ENCODE measurements at regions not wholly inside any gene's neighbourhood (a gene's known extent, or its start where the extent isn't known, plus 50 kb on each side); places are given as distances from the start of the nearest gene placed in this dataset.

DNA sequence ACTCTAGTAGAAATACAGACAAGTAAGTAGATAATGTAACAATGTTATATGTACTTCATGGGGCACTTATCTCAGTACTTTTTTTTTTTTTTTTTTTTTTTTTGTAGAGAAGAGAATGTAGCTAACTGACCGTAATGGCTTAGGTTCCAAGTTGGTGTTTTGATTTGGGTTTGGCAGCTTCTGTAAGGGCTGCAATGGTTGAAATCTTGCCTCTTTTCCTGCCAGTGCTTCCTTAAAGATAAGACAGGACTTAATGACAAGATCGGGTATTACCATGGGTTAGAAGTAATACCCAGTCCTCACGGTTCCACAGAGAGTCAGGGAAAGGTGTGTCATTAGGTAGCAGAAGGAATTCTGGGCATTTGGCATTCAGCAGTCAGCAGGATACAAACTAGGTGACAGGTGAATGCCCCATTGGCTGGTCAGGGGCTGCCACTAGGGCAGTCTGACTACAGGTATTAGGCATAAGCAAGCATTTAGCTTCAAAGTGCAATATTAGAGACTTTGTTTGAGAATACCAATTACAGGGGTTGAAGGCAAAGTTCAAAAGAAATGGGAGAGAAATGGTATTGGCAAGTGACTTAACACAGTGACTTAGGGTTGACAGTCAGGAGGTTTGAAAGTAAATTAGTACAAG lies 189.4 kb upstream of the RND3 start:
- Histone ChIP-seq H3K4me2 (ENCODE audit: low read length) (no peak overlapping the region), H3K79me2 (ENCODE audit: insufficient read depth, low read length) (no peaks in the 10 kb centered on the region), H3K4me1 (ENCODE audit: insufficient read depth, low read length) (peaks cover 8% of the 10 kb centered on the region), H3K4me3 (ENCODE audit: insufficient read depth, low read depth, low read length) (no peak overlapping the region), H3K36me3 (ENCODE audit: insufficient read depth, low read length) (no peaks in the 10 kb centered on the region), H3K9ac (ENCODE audit: low read length) (no peak overlapping the region), H3K27ac (ENCODE audit: low read depth, low read length) (no peak overlapping the region), H4K20me1 (ENCODE audit: insufficient read depth, low read length) (no peaks in the 10 kb centered on the region), H3K27me3 (ENCODE audit: insufficient read depth, low read length) (no peaks in the 10 kb centered on the region), H3K9me3 (ENCODE audit: insufficient read depth, low read depth, low read length) (no peaks in the 10 kb centered on the region), H2AFZ (ENCODE audit: low read depth, low read length) (no peak overlapping the region)
- FAIRE-seq, result no peak
- Mint-ChIP-seq H3K36me3 (ENCODE audit: low read depth, unreplicated experiment) (no peaks in the 10 kb centered on the region), H3K9me3 (ENCODE audit: unreplicated experiment) (no peaks in the 10 kb centered on the region), H3K4me1 (ENCODE audit: low read depth, unreplicated experiment) (peaks cover 13% of the 10 kb centered on the region), H3K4me3 (ENCODE audit: unreplicated experiment) (no peak overlapping the region), H3K27ac (ENCODE audit: unreplicated experiment) (no peak overlapping the region), H3K27me3 (ENCODE audit: low read depth, unreplicated experiment) (no peaks in the 10 kb centered on the region)
- no peak for DNase-seq (ENCODE audit: low read depth)
- TF ChIP-seq, protein P1, sequence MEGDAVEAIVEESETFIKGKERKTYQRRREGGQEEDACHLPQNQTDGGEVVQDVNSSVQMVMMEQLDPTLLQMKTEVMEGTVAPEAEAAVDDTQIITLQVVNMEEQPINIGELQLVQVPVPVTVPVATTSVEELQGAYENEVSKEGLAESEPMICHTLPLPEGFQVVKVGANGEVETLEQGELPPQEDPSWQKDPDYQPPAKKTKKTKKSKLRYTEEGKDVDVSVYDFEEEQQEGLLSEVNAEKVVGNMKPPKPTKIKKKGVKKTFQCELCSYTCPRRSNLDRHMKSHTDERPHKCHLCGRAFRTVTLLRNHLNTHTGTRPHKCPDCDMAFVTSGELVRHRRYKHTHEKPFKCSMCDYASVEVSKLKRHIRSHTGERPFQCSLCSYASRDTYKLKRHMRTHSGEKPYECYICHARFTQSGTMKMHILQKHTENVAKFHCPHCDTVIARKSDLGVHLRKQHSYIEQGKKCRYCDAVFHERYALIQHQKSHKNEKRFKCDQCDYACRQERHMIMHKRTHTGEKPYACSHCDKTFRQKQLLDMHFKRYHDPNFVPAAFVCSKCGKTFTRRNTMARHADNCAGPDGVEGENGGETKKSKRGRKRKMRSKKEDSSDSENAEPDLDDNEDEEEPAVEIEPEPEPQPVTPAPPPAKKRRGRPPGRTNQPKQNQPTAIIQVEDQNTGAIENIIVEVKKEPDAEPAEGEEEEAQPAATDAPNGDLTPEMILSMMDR (IDR thresholded peaks at IDR 0.05; ENCODE audit: insufficient read depth, low read depth, low read length), result no peak
- no peak for TF ChIP-seq EZH2 (IDR thresholded peaks at IDR 0.05; ENCODE audit: insufficient read depth, low read length)

DNA sequence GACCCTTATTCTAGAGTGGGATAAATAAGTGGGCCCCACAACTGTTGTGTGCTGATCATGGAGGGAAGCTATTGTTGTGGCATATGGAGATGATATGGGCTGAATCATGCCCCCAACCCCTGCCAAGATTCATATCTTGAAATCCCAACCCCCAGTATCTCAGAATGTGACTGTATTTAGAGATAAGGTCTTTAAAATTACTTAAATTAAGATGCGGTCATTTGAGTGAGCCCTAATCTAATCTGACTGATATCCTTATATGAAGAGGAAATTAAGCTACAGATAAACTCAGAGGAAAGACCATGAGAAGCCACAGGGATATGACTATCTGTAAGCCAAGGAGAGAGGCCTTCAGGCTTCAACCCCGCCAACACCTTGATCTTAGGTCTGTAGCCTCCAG lies 188.3 kb upstream of the RND3 start:
- H3K27ac Mint-ChIP-seq (ENCODE audit: unreplicated experiment), result no peak overlapping the region
- H3K4me1 Mint-ChIP-seq (ENCODE audit: low read depth, unreplicated experiment), result peaks cover 9% of the 10 kb centered on the region
- Histone ChIP-seq H3K9me3 (ENCODE audit: insufficient read depth, low read depth, low read length) (no peaks in the 10 kb centered on the region), H2AFZ (ENCODE audit: low read depth, low read length) (no peak overlapping the region), H3K27ac (ENCODE audit: low read depth, low read length) (no peak overlapping the region), H3K9ac (ENCODE audit: low read length) (no peak overlapping the region), H4K20me1 (ENCODE audit: insufficient read depth, low read length) (no peaks in the 10 kb centered on the region), H3K4me2 (ENCODE audit: low read length) (no peak overlapping the region), H3K4me3 (ENCODE audit: insufficient read depth, low read depth, low read length) (no peak overlapping the region), H3K79me2 (ENCODE audit: insufficient read depth, low read length) (no peaks in the 10 kb centered on the region), H3K36me3 (ENCODE audit: insufficient read depth, low read length) (no peaks in the 10 kb centered on the region), H3K27me3 (ENCODE audit: insufficient read depth, low read length) (no peaks in the 10 kb centered on the region), H3K4me1 (ENCODE audit: insufficient read depth, low read length) (peaks cover 8% of the 10 kb centered on the region)
- H3K4me3 Mint-ChIP-seq (ENCODE audit: unreplicated experiment), result no peak overlapping the region
- TF ChIP-seq, protein P1 (IDR thresholded peaks at IDR 0.05; ENCODE audit: insufficient read depth, low read depth, low read length), result no peak
- no peak for TF ChIP-seq EZH2 (IDR thresholded peaks at IDR 0.05; ENCODE audit: insufficient read depth, low read length)
- DNase-seq (ENCODE audit: low read depth) (peak; percentile 14), FAIRE-seq (no peak)
- H3K9me3 Mint-ChIP-seq (ENCODE audit: unreplicated experiment), result no peaks in the 10 kb centered on the region
- no peaks in the 10 kb centered on the region for H3K36me3 Mint-ChIP-seq (ENCODE audit: low read depth, unreplicated experiment)
- no peaks in the 10 kb centered on the region for H3K27me3 Mint-ChIP-seq (ENCODE audit: low read depth, unreplicated experiment)

DNA sequence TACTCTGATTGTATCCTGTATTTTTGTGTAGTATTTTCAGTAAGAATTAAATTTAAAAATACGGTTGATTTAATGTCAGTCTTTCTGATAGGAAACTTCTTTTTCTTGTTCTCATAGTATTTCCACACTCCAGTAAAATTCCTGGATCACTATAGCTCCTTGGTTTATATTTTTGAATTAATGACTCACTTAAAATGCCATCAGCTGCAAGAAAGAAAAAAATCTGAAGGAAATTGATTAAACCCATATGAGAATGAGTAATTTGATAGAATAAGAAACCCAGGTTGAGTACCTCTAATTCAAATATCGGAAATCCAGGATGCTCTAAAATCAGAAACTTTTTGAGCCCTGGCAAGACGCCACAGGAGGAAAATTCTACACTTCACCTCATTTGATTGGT lies 186.8 kb upstream of the RND3 start:
- Histone ChIP-seq H3K27me3 (ENCODE audit: insufficient read depth, low read length) (no peaks in the 10 kb centered on the region), H3K9me3 (ENCODE audit: insufficient read depth, low read depth, low read length) (no peaks in the 10 kb centered on the region), H3K4me1 (ENCODE audit: insufficient read depth, low read length) (peaks cover 2% of the 10 kb centered on the region), H3K4me3 (ENCODE audit: insufficient read depth, low read depth, low read length) (no peak overlapping the region), H3K4me2 (ENCODE audit: low read length) (no peak overlapping the region), H2AFZ (ENCODE audit: low read depth, low read length) (no peak overlapping the region), H3K79me2 (ENCODE audit: insufficient read depth, low read length) (no peaks in the 10 kb centered on the region), H3K27ac (ENCODE audit: low read depth, low read length) (no peak overlapping the region), H4K20me1 (ENCODE audit: insufficient read depth, low read length) (no peaks in the 10 kb centered on the region), H3K9ac (ENCODE audit: low read length) (no peak overlapping the region), H3K36me3 (ENCODE audit: insufficient read depth, low read length) (no peaks in the 10 kb centered on the region)
- DNase-seq (ENCODE audit: low read depth), result peak; percentile 25
- Mint-ChIP-seq H3K4me3 (ENCODE audit: unreplicated experiment) (no peak overlapping the region), H3K9me3 (ENCODE audit: unreplicated experiment) (no peaks in the 10 kb centered on the region), H3K27me3 (ENCODE audit: low read depth, unreplicated experiment) (no peaks in the 10 kb centered on the region), H3K4me1 (ENCODE audit: low read depth, unreplicated experiment) (peaks cover 2% of the 10 kb centered on the region), H3K27ac (ENCODE audit: unreplicated experiment) (no peak overlapping the region), H3K36me3 (ENCODE audit: low read depth, unreplicated experiment) (no peaks in the 10 kb centered on the region)
- TF ChIP-seq, protein P1 (IDR thresholded peaks at IDR 0.05; ENCODE audit: insufficient read depth, low read depth, low read length), result no peak
- TF ChIP-seq EZH2 (IDR thresholded peaks at IDR 0.05; ENCODE audit: insufficient read depth, low read length), result no peak
- no peak for FAIRE-seq

Measured in astrocyte (in vitro differentiated cells and primary cell).